HG02970 (cell line): ENCODE measurements at regions not wholly inside any gene's neighbourhood (a gene's known extent, or its start where the extent isn't known, plus 50 kb on each side); places are given as distances from the start of the nearest gene placed in this dataset.

Experiments used
- ATAC-seq: cut with Tn5 transposase; IDR thresholded peaks from one replicate; pipeline ENCODE4 v1.9.1; 2021; ENCODE audit warnings: mild to moderate bottlenecking, moderate library complexity, moderate number of reproducible peaks; ENCODE audit not compliant: unreplicated experiment, low FRiP score

- ATAC-seq = no peak
Measured at GRCh38 chr12:116478243-116478773, 80.9 kb upstream of the MAP1LC3B2 start.

- ATAC-seq = no peak
Measured at GRCh38 chr12:116480210-116480810, 78.9 kb upstream of the MAP1LC3B2 start.

- ATAC-seq = no peak
Measured at GRCh38 chr12:116481726-116482125, 77.5 kb upstream of the MAP1LC3B2 start.

GRCh38 chr12:116482179-116482578, 77.0 kb upstream of the MAP1LC3B2 start:
- ATAC-seq = no peak

GRCh38 chr12:116482859-116483258, 76.3 kb upstream of the MAP1LC3B2 start:
- no peak for ATAC-seq

GRCh38 chr12:116483959-116484750, 75.0 kb upstream of the MAP1LC3B2 start:
- ATAC-seq = no peak

- ATAC-seq = no peak
Measured at GRCh38 chr12:116484807-116485206, 74.4 kb upstream of the MAP1LC3B2 start.

GRCh38 chr12:116489116-116489515, 70.1 kb upstream of the MAP1LC3B2 start:
- no peak for ATAC-seq

- no peak for ATAC-seq
Measured at GRCh38 chr12:116490471-116490870, 68.7 kb upstream of the MAP1LC3B2 start.

GRCh38 chr12:116492703-116493324, 66.4 kb upstream of the MAP1LC3B2 start:
- ATAC-seq = no peak

GRCh38 chr12:116495260-116495659, 63.9 kb upstream of the MAP1LC3B2 start:
- no peak for ATAC-seq

GRCh38 chr12:116497051-116497591, 62.1 kb upstream of the MAP1LC3B2 start:
- ATAC-seq = no peak

- ATAC-seq = no peak
Measured at GRCh38 chr12:116498471-116498870, 60.7 kb upstream of the MAP1LC3B2 start.

GRCh38 chr12:116502141-116502725, 56.9 kb upstream of the MAP1LC3B2 start:
- no peak for ATAC-seq

- no peak for ATAC-seq
Measured at GRCh38 chr12:116502989-116503496, 56.1 kb upstream of the MAP1LC3B2 start.

- ATAC-seq = no peak
Measured at GRCh38 chr12:116504438-116504837, 54.7 kb upstream of the MAP1LC3B2 start.

GRCh38 chr12:116506697-116507064, 52.5 kb upstream of the MAP1LC3B2 start:
- no peak for ATAC-seq

GRCh38 chr12:116508145-116509121, 50.7 kb upstream of the MAP1LC3B2 start:
- no peak for ATAC-seq
